Fibroblast of skin of left biceps (primary cell): ENCODE measurements at regions not wholly inside any gene's neighbourhood (a gene's known extent, or its start where the extent isn't known, plus 50 kb on each side); places are given as distances from the start of the nearest gene placed in this dataset.

Experiments used
- DNase-seq, 2 experiments: peaks; one replicate each; pipeline ENCODE4 v3.0.0-alpha.2; 2013; ENCODE audit warnings: low read depth in 2 of 2

DNA sequence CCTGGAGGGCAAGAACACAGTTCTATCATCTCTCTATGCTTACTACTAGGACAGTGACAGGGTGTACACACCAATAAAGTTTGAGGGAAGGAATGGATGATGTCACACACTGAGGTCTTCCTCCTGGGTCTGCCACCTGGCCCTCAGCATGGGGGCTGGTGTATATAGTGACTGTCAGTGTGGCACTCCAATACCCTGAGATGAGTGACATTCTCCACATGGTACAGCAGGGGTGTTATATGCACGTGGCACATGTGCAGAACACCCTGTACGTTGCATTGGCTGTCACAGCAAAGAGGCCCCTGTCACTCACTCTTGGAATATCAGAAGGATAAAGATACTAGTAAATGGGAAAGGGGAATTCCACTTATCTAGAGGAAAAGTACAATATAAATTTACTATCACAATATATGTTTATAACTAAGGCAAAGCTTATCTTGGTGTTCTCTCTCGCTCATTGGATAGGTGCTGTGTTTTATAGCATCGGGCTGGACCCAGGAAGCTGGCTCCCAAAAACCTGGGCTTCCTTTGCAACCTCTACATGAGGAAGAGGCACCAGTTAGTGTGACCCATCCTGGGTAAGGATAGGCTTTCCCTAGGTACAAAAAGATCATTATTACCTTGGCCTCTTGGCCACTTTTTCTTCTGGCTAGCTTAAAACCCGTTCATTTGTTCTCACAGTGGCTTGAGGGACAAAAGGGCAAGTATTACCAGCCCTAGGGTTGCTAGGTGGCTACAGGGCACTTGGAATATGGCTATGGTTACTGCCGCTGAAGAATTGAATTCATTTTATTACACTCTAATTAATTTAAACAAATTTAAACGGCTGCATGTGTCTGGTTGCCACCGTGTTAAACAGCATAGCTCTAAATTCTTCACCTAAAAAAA is 54.8 kb upstream of the HES1 start:
- DNase-seq: no peak

DNA sequence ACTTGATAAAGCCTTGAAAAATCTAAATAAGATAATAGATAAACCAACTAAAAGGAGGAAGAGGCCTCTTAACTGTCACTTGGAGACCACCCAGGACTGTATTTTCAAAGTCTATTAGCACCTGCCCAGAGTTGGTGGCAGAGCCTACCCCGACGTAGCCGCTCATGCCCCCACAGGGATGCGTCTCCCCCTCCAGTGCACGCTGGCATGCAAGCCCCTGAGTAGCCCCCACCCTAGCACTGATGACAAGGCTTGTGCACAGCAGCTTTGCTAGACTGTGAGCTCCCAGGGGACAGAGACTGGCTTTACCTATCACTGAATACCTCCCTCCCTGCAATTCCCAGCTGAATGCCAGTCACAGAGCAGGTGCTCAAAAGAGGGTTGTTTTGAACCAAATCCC is 54.1 kb upstream of the HES1 start:
- DNase-seq: no peak

DNA sequence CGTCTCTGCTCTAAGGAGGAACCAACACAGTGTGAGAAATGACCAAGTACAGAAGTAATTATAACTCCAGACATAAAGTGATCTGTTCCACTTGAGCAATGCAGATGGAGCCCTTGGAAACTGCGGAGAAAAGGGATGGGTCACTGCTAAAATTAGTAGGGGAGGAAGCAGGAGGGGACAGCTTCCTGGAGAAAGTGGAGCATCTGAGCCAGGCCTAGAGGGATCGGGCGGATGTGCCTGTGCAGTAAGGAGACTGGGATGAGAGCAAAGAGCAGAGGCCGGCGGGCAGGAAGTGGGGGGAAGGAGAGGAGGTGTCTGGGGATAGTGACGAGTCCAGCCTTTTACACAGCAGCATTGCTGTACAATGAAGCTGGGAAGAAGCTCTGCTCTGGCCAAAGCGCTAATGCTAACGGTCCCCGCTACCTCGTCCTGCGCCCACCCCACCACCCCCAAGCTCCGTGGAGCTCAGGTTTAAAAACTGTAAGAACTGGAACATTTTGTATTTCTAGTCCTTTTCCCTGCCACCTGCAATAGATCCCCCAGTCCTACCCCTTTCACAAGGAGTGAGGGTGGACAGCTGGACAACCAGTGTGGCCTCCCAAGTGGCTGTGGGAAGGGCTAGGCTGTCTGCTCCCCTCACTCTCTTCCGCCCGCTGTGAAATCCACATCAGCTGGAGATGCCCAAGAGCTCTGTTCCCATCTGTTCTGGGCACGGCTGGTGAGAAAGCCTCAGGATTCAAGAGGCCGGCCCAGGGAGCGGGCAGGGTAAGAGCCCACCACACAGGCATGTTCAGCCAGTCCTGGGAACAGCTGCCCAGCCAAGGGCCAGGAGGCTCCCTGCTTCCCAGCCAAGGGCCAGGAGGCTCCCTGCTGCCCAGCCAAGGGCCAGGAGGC is 53.0 kb upstream of the HES1 start:
- DNase-seq: no peak

DNA sequence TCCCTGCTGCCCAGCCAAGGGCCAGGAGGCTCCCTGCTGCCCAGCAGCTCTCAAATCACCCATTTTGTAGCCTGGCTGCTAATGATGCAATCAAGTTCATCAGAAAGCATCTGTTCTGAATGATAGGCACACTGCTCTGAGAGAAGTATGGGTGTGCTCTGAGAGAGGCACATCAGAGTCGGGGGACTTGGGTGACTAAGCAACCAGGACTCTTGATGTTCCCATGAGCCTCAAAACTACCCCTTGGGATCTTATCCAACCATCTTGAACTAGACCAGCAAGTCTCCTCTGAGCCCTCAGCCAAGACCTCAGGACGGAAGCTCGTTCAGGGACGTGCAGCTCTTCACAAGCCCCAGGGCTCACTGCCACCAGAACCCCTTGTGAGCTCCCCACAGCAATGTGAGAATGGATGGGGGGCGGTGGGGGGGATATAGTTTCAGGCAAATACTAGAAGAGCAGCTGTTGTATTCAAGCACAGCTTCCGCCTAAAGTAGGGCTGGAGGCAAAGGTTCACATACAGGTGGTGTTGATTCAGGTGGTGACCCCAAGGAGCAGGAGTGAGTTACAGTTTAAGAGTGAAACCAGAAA is 52.2 kb upstream of the HES1 start:
- DNase-seq: no peak

DNA sequence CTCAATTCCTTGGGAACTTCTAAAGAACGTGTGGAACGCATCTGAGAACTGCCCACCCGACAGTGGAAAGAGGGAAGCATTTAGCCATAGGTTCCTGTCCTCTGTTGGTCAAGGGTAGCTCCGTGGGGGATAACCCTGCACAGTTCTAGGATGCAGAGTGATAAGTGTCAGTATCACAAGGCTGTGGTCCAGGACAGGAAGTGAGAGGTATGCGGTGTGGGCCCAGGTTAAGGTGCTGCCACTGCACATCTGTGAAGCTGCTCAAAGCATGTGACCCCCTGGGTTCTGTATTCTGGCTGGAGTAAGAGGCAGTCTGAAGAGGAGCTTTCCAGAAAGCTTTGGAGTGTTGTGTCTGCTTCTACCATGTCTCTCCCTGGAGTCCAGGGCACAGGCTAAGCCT is 51.7 kb upstream of the HES1 start:
- DNase-seq: no peak
